GM21423 (cell line): ENCODE measurements at regions not wholly inside any gene's neighbourhood (a gene's known extent, or its start where the extent isn't known, plus 50 kb on each side); places are given as distances from the start of the nearest gene placed in this dataset.

Source experiments
- ATAC-seq: cut with Tn5 transposase; IDR thresholded peaks from one replicate; pipeline ENCODE4 v1.9.1; 2021; ENCODE audit warnings: mild to moderate bottlenecking, moderate library complexity; ENCODE audit not compliant: unreplicated experiment

GRCh38 chr1:13921190-13921589 is 221.2 kb downstream of the PRDM2 start:
- no peak for ATAC-seq

DNA sequence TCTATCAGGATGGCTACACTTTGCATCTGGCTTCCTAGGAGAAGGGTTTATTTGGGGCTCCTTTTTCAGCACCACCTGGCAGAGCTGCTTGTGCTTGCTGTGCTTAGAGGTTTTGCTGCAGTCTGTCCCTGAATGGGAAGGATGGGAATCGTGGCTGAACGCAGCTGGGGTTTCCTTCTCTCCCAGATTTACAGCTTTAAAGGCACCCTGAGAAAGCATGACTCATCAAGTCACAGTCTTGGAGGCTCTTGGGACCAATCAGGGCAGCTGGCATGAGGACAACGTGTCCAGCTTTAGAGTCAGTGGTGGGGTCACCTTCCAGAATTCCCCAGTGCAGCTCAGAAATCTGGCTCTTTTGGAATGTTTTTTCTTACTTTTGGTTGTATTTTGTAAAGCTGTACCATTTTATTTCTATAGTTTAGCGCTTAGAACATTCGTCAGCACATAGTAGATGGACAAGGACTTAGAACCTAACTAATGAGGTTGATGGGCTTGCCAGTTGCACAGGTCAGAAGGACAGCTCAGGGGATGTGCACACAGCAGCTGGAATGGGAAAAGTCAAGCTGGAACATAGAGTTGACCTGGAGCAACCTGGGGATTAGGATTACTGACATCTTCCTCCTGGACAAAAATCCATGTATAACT is 222.6 kb downstream of the PRDM2 start:
- no peak for ATAC-seq

- no peak for ATAC-seq
These were observed 226.6 kb downstream of the PRDM2 start for GRCh38 chr1:13926556-13926955.

GRCh38 chr1:13927736-13928135 is 227.7 kb downstream of the PRDM2 start:
- ATAC-seq, result no peak

DNA sequence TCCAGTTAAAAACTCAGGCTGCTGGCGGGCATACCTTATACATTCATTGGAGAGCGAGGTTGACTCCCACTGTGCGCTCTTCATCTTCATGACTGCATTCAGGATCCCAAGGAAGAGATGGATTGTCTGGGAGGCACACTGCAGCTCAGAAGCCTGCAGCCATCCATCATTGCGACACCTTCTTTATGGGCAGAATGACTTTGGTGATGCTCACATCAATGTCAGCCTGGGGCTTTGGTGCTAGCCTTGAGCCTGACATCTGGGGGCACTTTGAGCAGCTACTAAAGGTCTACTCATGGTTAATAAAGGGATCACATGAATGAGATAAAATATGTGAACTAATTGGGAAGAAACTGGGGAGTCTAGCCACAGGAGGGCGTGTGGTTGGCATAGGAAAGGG is 229.3 kb downstream of the PRDM2 start:
- ATAC-seq, result no peak

DNA sequence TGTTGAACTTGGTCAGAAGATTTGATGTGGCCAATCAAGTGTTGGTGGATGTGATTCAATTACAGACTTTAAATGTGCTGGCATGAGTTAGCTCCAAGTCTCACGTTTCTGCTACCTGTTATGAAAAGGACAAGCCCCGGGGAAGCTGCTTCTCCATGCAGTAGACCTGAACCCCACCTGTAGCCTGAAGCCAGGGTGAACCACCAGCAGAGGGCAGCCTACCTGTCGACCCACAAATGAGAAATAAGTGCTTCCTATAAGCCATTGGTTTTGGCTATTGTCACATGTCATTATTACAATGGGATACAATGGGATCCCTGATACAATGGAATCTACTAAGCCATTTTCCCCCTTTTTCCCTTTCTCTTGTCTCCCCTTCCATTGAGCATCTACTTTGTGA is 230.2 kb downstream of the PRDM2 start:
- no peak for ATAC-seq

DNA sequence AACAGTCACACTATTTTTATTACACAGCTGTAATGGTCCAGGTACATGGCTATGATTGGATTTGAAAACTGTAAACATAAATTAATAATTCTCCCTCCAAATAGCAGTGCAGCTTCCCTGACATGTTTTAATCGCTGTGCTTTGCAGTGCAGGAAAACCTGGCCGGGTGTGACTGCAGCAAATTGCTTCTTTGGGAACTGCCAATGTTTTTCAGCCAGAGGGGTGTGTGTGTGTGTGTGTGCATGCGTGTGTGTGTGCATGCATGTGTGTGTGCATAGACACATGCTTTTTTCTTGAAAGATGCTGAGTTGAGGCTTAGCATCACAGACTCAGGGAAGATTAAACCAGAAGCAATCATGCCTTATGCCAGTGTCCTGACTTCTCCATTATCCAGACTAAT is 231.2 kb downstream of the PRDM2 start:
- ATAC-seq, result no peak

DNA sequence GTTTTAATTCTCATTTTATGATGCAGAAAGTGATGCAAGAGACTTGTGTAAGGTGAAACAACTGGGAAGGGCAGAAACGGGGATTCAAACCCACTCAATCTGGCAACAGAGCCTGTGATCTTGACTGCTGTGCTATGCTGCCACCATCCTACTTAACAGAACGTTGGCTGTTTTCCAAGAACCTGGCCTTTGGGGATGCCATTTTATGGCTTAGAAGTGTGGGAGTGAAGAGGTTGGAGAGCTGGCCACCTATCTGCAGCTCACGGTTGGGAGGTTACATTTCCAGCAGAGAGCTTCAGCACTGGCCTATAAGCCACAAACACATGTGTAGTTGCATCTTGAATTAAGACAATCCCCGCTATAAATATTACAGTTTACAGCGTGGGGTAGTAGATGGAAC is 235.3 kb downstream of the PRDM2 start:
- ATAC-seq, result no peak

GRCh38 chr1:13941315-13941714 is 241.3 kb downstream of the PRDM2 start:
- no peak for ATAC-seq

DNA sequence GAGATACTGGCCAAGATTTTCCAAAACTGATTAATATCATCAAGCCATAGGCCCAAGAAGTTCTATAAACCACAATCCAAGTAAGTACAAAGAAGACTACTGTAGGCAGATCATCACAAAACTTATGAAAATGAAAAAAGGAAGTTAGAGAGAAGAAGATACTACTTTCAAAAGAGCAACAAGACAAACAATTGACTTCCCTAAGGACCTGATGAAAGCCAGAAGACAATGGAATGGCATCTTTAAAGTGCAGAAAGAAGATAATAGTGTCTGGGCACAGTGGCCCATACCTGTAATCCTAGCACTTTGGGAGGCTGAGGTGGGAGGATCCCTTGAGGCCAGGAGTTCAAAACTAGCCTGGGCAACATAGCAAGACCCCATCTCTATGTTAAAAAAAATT is 243.1 kb downstream of the PRDM2 start:
- no peak for ATAC-seq

DNA sequence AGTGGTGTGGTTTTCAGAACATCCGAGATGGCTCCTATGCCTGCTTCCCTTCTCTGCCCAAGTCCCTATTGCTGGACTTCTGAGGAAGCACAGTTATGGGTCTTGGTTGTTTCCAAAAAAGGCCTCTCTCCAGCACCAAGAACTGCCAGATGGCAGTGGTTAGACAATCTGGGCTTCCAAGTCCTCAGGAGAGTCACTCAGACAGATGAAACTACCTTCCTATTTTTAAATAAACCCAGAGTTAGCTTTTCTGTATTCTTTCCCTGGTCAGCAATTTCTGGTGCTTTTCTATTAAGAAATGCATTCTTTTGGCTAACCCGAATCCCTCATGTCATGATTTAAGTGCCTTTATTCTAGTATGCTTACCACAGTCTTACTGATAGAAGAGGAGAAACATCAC is 245.9 kb downstream of the PRDM2 start:
- no peak for ATAC-seq

- ATAC-seq, result no peak
These were observed 247.7 kb downstream of the PRDM2 start for GRCh38 chr1:13947658-13948057.

DNA sequence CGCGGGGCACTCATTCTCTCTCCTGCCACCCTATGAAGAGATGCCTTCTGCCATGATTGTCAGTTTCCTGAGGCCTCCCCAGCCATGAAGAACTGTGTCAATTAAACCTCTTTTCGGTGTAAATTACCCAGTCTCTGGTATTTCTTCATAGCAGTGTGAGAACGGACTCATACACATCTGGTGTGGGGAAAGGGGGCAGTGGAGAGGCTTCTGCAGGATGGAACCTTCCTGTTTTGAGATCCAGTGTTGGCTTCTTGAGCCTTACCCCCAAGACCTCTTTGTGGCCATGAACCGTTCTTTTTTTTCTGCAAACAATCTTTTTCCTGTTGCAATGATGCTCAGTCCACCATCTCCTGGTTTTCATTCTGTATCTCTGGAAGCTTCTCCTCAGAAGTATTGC is 248.4 kb downstream of the PRDM2 start:
- ATAC-seq, result no peak

- no peak for ATAC-seq
These were observed 249.0 kb downstream of the PRDM2 start for GRCh38 chr1:13948888-13949391.

GRCh38 chr1:13949546-13949945 is 249.6 kb downstream of the PRDM2 start:
- ATAC-seq, result no peak

GRCh38 chr1:13950637-13951036 is 250.6 kb downstream of the PRDM2 start:
- ATAC-seq, result no peak

- no peak for ATAC-seq
These were observed 252.1 kb downstream of the PRDM2 start for GRCh38 chr1:13951793-13952751.

DNA sequence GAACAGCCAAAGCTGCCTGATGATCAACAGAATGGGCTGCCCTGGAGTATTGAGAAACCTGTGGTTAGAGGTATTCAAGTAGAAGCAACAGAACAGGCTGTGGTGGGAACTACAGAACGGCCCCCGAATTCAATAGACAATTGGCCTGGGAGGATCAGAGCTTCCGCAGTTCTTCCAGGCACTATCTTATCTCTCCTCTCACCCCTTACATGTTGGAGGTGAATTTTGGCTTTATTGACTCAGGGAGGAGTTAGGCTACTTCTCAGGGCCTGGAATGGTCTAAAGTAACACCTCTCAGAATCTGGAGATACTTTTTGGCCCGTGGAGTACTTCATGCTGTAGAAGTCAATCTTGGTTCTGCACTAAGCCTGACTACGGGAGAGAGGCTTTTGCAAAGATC is 253.0 kb downstream of the PRDM2 start:
- ATAC-seq, result no peak

DNA sequence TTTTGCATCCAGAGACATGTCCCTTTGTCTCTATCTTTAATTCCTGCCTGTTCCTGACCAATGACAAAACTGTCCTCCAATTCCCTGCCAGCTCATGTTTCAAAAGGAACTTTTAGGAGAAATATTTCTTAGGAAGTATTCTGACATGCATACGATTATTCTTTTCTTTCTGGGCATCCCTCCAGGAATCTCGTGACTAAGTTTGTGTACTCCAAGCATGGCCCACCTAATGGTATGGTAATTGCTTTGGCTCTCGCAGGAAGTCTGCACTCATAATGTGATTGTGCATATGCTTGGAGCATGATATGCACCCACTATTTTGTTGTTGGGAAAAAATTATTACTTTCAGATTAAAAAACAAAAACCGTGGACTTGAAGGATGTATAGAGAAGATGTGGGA is 256.4 kb downstream of the PRDM2 start:
- no peak for ATAC-seq

DNA sequence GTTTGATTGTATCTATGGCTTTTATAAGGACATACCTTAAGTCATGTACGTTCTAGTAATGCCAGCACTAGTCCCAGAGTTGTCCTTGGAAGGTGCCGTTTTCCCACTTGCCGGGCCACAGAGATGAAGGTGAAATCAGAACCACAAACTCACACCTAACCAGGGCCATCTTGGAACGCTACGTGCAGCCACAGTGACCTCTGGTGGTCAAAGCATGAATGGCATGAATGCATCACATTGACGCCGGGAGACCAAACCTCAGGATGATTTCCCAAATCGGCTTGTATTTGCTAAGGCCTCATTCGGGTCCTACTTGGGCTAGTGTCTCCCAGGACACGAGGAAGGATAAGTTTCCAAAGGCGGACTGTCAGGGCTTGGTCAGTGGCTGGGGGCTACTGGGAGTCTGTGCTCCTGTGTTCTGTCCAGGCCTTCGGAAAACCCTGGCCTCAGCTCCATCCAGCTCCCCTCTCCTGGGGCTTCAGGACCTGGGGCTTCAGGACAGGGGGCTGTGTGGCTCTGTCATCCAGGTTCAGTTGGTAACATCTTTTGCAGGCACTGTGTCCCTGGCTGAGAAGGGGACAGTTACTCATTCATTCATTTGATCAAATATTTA is 260.5 kb downstream of the PRDM2 start:
- no peak for ATAC-seq

- ATAC-seq, result no peak
These were observed 264.8 kb downstream of the PRDM2 start for GRCh38 chr1:13964768-13965167.
